K562 (cell line): ENCODE measurements at regions not wholly inside any gene's neighbourhood (a gene's known extent, or its start where the extent isn't known, plus 50 kb on each side); places are given as distances from the start of the nearest gene placed in this dataset.

Source experiments
- C11orf30 ChIP-seq: fragments of 450-650 bp; IDR thresholded peaks from 2 replicates; pipeline ENCODE4 v1.6.1; 2016; ENCODE audit warnings: low read depth, mild to moderate bottlenecking
- CTCFL ChIP-seq: IDR thresholded peaks from 2 replicates; pipeline ENCODE4 v1.6.1; 2011; ENCODE audit warnings: borderline replicate concordance, low read depth, mild to moderate bottlenecking, moderate library complexity, low read length; ENCODE audit not compliant: insufficient read depth, poor library complexity, severe bottlenecking
- EGR1 ChIP-seq: fragments of 450-650 bp; conservative IDR thresholded peaks from 2 replicates; pipeline ENCODE4 v1.6.1; 2017; ENCODE audit warnings: mild to moderate bottlenecking
- HIVEP1 ChIP-seq: fragments of 250-450 bp; sonication (Bioruptor Pico); IDR thresholded peaks from 2 replicates; pipeline ENCODE4 v1.4.0; 2020; ENCODE audit warnings: mild to moderate bottlenecking
- KAT8 ChIP-seq: fragments of 450-650 bp; IDR thresholded peaks from 2 replicates; pipeline ENCODE4 v1.6.1; 2016; ENCODE audit warnings: low read depth, mild to moderate bottlenecking
- KLF10 ChIP-seq: fragments of 250-450 bp; sonication (Bioruptor Pico); IDR thresholded peaks from 2 replicates; pipeline ENCODE4 v1.6.1; 2021; ENCODE audit warnings: matching md5 sums
- MAFK ChIP-seq: IDR thresholded peaks from 2 replicates; pipeline ENCODE4 v1.6.1; 2011; ENCODE audit warnings: low read length, improper control_type of control experiment
- MITF ChIP-seq: IDR thresholded peaks from 2 replicates; pipeline ENCODE4 v1.6.1; 2014; ENCODE audit warnings: antibody characterized with exemption
- MTF1 ChIP-seq: fragments of 250-450 bp; sonication (Bioruptor Pico); IDR thresholded peaks from 2 replicates; pipeline ENCODE4 v1.9.0; 2021; ENCODE audit warnings: moderate library complexity, mild to moderate bottlenecking, inconsistent platforms, borderline replicate concordance
- NFE2 ChIP-seq: IDR thresholded peaks from 2 replicates; pipeline ENCODE4 v1.6.1; 2014; ENCODE audit warnings: antibody characterized with exemption, low read depth
- NFE2L1 ChIP-seq: fragments of 450-650 bp; IDR thresholded peaks from 2 replicates; pipeline ENCODE4 v1.6.1; 2016; ENCODE audit warnings: missing genetic modification characterization, low read depth, mild to moderate bottlenecking, missing compliant biosample characterization, moderate library complexity, borderline replicate concordance
- PHF20 ChIP-seq: fragments of 450-650 bp; IDR thresholded peaks from 2 replicates; pipeline ENCODE4 v1.6.1; 2018; ENCODE audit not compliant: partially characterized antibody
- PKNOX1 ChIP-seq: fragments of 450-650 bp; IDR thresholded peaks from 2 replicates; pipeline ENCODE4 v1.6.1; 2016
- TCF7 ChIP-seq: sonication (generic); IDR thresholded peaks from 2 replicates; pipeline ENCODE4 v1.6.1; 2016; ENCODE audit warnings: antibody characterized with exemption, borderline replicate concordance
- ZBTB11 ChIP-seq, 3 experiments: fragments of 200-800 bp in 1 of 3; fragments of 250-450 bp in 1 of 3; fragments of 450-650 bp in 1 of 3; sonication (Bioruptor Pico) in 1 of 3; sonication (Bioruptor generic) in 1 of 3; formaldehyde crosslinking in 1 of 3; IDR thresholded peaks; 2 replicates each; pipeline versions ENCODE4 v1.6.1 to v1.8.0; 2016 to 2022; ENCODE audit warnings: mild to moderate bottlenecking in 2 of 3, missing genetic modification characterization in 2 of 3, missing compliant biosample characterization in 1 of 3, moderate library complexity in 1 of 3
- ZKSCAN8 ChIP-seq: fragments of 200-800 bp; sonication (Bioruptor generic); IDR thresholded peaks from 2 replicates; pipeline ENCODE4 v1.6.1; 2016; ENCODE audit warnings: missing genetic modification characterization, missing compliant biosample characterization
- ZNF121 ChIP-seq: sonication (generic); formaldehyde crosslinking; conservative IDR thresholded peaks from 2 replicates; pipeline ENCODE4 v1.8.0; 2022; ENCODE audit warnings: missing genetic modification reagents
- ZNF316 ChIP-seq: fragments of 450-650 bp; IDR thresholded peaks from 2 replicates; pipeline ENCODE4 v1.6.1; 2016
- ZNF766 ChIP-seq: fragments of 200-800 bp; sonication (Bioruptor generic); conservative IDR thresholded peaks from 2 replicates; pipeline ENCODE4 v1.6.1; 2016; ENCODE audit warnings: missing genetic modification characterization, missing compliant biosample characterization
- ZNF780A ChIP-seq: fragments of 250-450 bp; sonication (Bioruptor Pico); IDR thresholded peaks from 2 replicates; pipeline ENCODE4 v1.5.0; 2021; ENCODE audit warnings: mild to moderate bottlenecking

GRCh38 chr4:57182132-57182874 lies 72.1 kb upstream of the IGFBP7 start (continued):
- TF ChIP-seq MITF = no peak
- no peak for TF ChIP-seq ZNF780A (CRISPR knock-in tag)
- TF ChIP-seq PHF20 = no peak
- TF ChIP-seq KAT8 = no peak
- TF ChIP-seq ZBTB11 (CRISPR knock-in tag; IDR thresholded peaks at IDR 0.05) = no peak
- TF ChIP-seq MAFK = peak; percentile 7; the same call in 1 of the 2 replicates
- TF ChIP-seq TCF7 = no peak
- TF ChIP-seq NFE2 = peak; percentile 80
- TF ChIP-seq EGR1 = no peak
- no peak for TF ChIP-seq CTCFL
- TF ChIP-seq MTF1 (CRISPR knock-in tag) = no peak
- peak; percentile 49 for TF ChIP-seq ZNF316
- no peak for TF ChIP-seq ZNF121 (CRISPR knock-in tag)
- no peak for TF ChIP-seq HIVEP1
- no peak for TF ChIP-seq KLF10 (CRISPR knock-in tag)
- TF ChIP-seq ZNF766 = no peak
- TF ChIP-seq PKNOX1 = no peak
- TF ChIP-seq C11orf30 = peak; percentile 43; the same call in 1 of the 2 replicates
- peak; percentile 58 for TF ChIP-seq NFE2L1 (tag)
- no peak for TF ChIP-seq ZKSCAN8 (CRISPR knock-in tag)
